ENCODE measurements at regions not wholly inside any gene's neighbourhood (a gene's known extent, or its start where the extent isn't known, plus 50 kb on each side); places are given as distances from the start of the nearest gene placed in this dataset.
A peak's percentile ranks its signal among the peaks of the same experiment; 100 is the strongest.

DNA sequence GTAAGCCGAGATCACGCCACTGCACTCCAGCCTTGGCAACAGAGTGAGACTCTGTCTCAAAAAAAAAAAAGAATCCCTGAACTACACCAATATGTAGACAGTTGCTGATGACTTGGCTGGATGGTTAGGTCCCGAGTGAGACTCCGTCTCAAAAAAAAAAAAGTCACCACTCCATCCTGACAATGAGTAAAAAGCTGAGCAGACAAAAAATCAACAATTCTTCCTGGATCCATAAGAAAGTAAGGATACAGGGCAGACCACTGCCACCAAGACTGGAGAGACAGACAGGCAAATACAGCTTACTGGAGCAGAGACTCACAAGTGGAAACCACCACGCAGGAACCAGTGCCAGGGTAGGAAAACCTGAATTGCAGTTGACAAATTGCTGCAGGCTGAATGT, 67.1 kb upstream of the ERCC4 start:
- DNase-seq (ENCODE audit: extremely low read depth in 1 of 4, low spot score in 3 of 4) (no peak), ATAC-seq (no peak), FAIRE-seq (no peak)
- H3K9ac ChIP-seq (ENCODE audit: insufficient read depth in 1 of 2, low read depth in 2 of 2, low read length in 2 of 2): no peak overlapping the region
- H3K9me1 ChIP-seq (ENCODE audit: control insufficient read depth, insufficient read depth, low read length): no peaks in the 10 kb centered on the region
- H3K79me2 ChIP-seq (ENCODE audit: control insufficient read depth, insufficient read depth, low read length): no peaks in the 10 kb centered on the region
- no peak overlapping the region for H3K27ac ChIP-seq (ENCODE audit: extremely low read depth, low read depth, low read length)
- no TSS peak for BruUV-seq (replicated peaks)
- CTCF ChIA-PET (ENCODE audit: low intra/inter-chr PET ratio): no interaction called here
- intact Hi-C loops (cut with micrococcal nuclease): no loop called here
- no peaks in the 10 kb centered on the region for H4K20me1 ChIP-seq (replicated peaks; ENCODE audit: control insufficient read depth, insufficient read depth, low read length)
- WGBS (ENCODE audit: insufficient coverage, low coverage, missing lambda C conversion rate): 2% methylated on average over 5 of the region's 5 CpGs
- H3K4me2 ChIP-seq (ENCODE audit: insufficient read depth, low read length): no peak overlapping the region
- in situ Hi-C loops (cut with MboI): no loop called here
- no peak overlapping the region for H2AFZ ChIP-seq (ENCODE audit: low read depth, low read length)
- H3K4me1 ChIP-seq (replicated peaks in 1 of 2; ENCODE audit: control insufficient read depth in 2 of 2, insufficient read depth in 2 of 2, low read length in 2 of 2): no peaks in the 10 kb centered on the region
- POLR2A ChIA-PET: interaction anchor here (0.7 kb wide), 1 partner anchor 10 kb away, joined by 3 read pairs; no protein-coding TSS in a partner anchor
- no peaks in the 10 kb centered on the region for H3K9me3 ChIP-seq (replicated peaks; ENCODE audit: control insufficient read depth, insufficient read depth, low read depth, low read length)
- no peak overlapping the region for H3K4me3 ChIP-seq
- H3K27me3 ChIP-seq (ENCODE audit: control insufficient read depth in 2 of 2, insufficient read depth in 2 of 2, low read length in 2 of 2): peaks cover 3 to 13% of the 10 kb centered on the region in 2 experiments; a peak in 2 of 5 replicates
- H3K36me3 ChIP-seq (ENCODE audit: control insufficient read depth, insufficient read depth, low read length): no peaks in the 10 kb centered on the region
- TF ChIP-seq MAFF (IDR thresholded peaks at IDR 0.05; ENCODE audit: low read length) (peak; percentile 45), ZNF444 (CRISPR knock-in tag; IDR thresholded peaks at IDR 0.05) (no peak), STAG1 (CRISPR knock-in tag; IDR thresholded peaks at IDR 0.05; ENCODE audit: borderline replicate concordance) (no peak), ARID2 (IDR thresholded peaks at IDR 0.05) (no peak), MAFG (tag; conservative IDR thresholded peaks at IDR 0.05) (peak; percentile 54), POLR2AphosphoS2 (IDR thresholded peaks at IDR 0.05; ENCODE audit: low read length) (no peak), ZNF316 (IDR thresholded peaks at IDR 0.05) (peak; percentile 79), C11orf30 (IDR thresholded peaks at IDR 0.05; ENCODE audit: low read depth) (peak; percentile 48; the same call in 1 of the 2 replicates)
- TF ChIP-seq, protein P1, sequence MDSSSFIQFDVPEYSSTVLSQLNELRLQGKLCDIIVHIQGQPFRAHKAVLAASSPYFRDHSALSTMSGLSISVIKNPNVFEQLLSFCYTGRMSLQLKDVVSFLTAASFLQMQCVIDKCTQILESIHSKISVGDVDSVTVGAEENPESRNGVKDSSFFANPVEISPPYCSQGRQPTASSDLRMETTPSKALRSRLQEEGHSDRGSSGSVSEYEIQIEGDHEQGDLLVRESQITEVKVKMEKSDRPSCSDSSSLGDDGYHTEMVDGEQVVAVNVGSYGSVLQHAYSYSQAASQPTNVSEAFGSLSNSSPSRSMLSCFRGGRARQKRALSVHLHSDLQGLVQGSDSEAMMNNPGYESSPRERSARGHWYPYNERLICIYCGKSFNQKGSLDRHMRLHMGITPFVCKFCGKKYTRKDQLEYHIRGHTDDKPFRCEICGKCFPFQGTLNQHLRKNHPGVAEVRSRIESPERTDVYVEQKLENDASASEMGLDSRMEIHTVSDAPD (CRISPR knock-in tag; IDR thresholded peaks at IDR 0.05): no peak
